ENCODE measurements at regions not wholly inside any gene's neighbourhood (a gene's known extent, or its start where the extent isn't known, plus 50 kb on each side); places are given as distances from the start of the nearest gene placed in this dataset.

DNA sequence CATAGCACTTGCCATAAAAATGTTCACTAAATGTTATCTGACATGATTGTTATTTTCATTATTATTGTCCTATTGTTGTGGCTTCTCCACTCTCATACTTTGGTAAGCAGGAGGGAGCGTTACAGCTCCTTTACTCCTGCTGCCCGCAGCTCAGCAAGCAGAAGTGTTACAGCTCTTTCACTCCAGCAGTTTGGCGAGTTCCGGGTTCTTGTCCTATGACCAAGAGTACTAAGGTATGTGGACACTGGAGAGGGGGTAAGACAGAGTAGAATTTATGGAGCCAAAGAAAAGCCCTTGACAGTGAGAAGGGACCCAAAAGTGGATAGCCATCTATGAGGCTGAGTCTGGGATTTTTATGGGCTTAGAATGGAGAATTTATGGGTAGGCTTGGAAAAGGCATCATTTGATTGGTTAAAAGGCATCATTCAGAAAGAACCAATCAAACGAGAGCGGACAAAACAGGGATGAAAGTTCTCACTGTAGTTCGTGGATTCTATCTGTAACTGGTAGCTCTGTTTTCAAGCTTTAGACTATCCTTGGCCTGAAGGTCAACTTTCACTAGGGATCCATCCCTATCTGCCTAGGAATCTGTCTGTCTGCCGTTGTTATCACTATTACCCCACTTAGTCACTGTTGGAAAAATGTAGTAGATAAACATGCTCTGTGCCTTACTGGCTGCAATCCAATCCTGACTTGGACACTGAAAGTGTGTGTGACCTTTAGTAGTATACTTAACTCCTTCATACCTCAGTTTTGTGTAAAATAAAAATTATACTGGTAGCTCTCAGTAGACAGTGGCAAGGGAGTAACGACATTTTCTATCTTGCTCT, 545.6 kb upstream of the LCORL start:
- TF ChIP-seq POLR2A (IDR thresholded peaks at IDR 0.05; ENCODE audit: low read depth, low read length) = no peak
- TF ChIP-seq CHD1 (IDR thresholded peaks at IDR 0.05; ENCODE audit: low read depth, low read length) = no peak
- no peak for TF ChIP-seq CHD4 (IDR thresholded peaks at IDR 0.05)

Data from GM12878 (cell line).